Stimulated activated CD8-positive, alpha-beta memory T cell treated with anti-CD3 and anti-CD28 coated beads, Interleukin-12 subunit alpha, Interleukin-12 subunit beta, amount 100 ng/mL, for 1 hour (primary cell): ENCODE measurements at regions not wholly inside any gene's neighbourhood (a gene's known extent, or its start where the extent isn't known, plus 50 kb on each side); places are given as distances from the start of the nearest gene placed in this dataset.
A peak's percentile ranks its signal among the peaks of the same experiment; 100 is the strongest.
"Not testable (repeated sequence)": the region's sequence is repeated elsewhere in the genome, so short reads cannot be mapped to it uniquely, and the experiment has no call there.

Experiments used
- DNase-seq: peaks from one replicate; pipeline ENCODE4 v3.0.0-alpha.2; 2020; ENCODE audit warnings: low read depth

DNA sequence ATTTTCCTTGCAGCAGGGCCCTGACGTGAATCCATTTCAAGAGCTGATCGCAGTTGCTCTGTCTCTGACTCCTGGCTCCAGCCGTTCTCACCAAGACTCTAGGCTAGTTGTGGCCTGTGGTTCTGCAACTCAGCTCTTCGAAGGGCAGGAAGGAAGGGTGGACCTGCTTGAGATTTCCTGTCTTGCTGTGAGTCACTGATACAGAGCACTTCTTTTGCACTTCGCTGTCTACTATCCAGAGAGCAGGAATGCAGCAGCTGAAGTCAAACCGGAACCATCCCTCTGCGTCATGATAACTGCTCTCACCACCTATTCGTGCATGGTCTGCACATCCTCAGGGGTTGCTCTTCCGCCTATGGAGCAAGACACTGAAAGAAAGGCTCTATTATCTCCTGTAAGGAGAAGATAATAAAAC lies 59.7 kb downstream of the RAP2B start:
- peak; percentile 56 for DNase-seq

GRCh38 chr3:153226877-153227276 lies 64.9 kb downstream of the RAP2B start:
- DNase-seq, result not testable (repeated sequence)

DNA sequence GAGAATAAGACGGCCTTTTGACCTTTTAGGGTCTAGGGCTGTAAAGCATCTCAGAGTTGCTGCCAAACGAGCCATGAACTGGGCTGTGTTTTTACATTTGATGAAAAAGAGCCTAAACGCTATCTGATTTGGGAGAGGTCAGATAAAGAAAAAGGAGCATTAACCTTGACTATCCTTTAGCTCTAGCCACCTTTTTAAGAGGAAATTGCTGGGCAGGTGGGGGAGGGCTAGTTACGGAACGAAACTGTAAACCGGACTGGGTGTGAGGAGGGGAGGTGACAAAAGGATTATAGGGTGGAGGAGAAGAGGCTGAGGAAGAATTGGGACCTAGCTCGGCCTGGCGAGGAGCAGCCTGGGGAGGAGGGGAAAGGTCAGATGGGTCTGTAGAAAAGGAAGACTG lies 68.4 kb downstream of the RAP2B start:
- not testable (repeated sequence) for DNase-seq

DNA sequence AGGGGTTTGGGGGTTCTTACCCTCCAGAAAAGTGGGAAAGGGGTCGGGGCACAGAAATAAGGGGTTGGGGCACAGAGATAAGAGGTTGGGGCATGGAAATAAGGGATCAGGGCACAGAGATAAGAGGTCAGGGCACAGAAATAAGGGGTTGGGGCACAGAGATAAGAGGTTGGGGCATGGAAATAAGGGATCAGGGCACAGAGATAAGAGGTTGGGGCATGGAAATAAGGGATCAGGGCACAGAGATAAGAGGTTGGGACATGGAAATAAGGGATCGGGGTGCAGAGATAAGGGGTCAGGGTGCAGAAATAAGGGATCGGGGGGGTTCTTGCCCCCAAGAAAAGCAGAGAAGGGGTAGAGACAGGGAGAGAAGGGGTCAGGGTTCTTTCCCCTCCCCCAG lies 69.2 kb downstream of the RAP2B start:
- DNase-seq, result not testable (repeated sequence)

- DNase-seq, result not testable (repeated sequence)
Measured at GRCh38 chr3:153232050-153232752, 70.2 kb downstream of the RAP2B start.

DNA sequence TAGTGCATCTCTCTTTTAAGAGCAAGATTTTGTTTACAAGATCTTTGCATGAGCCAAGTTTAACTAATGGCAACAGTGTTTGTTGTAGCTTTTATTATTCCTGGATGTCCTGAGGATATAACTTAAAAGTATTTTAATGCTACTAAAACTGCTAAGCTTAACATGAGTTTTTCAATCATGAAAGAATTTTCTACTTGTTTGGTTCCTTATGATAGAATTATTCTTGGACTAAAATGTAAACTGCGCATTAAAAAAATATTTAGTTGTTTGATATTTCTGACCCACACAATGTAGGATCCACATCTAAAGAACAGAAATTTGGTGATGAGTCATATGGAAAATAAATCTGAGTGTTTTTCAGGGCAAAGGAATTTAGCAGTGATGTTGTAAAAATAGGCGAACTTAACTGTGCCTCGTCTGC lies 70.8 kb downstream of the RAP2B start:
- no peak for DNase-seq

GRCh38 chr3:153233986-153234385 lies 72.0 kb downstream of the RAP2B start:
- DNase-seq, result no peak

- no peak for DNase-seq
Measured at GRCh38 chr3:153242896-153243295, 80.9 kb downstream of the RAP2B start.

- DNase-seq, result no peak
Measured at GRCh38 chr3:153244961-153245360, 82.9 kb downstream of the RAP2B start.

DNA sequence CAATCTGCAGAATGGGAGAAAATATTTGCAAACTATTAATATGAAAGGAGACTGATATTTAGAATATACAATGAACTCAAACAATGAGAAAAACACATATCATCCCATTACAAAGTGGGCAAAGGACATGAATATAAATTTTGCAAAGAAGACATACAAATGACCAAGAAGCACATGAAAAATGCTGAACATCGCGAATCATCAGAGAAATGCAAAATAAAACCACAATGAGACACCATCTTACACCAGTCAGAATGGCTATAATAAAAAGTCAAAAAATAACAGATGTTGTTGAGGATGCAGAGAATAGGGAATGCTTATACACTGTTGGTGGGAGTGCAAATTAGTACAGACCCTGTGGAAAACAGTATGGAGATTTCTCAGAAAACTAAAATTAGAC lies 83.6 kb downstream of the RAP2B start:
- no peak for DNase-seq

- DNase-seq, result no peak
Measured at GRCh38 chr3:153246331-153246730, 84.3 kb downstream of the RAP2B start.

DNA sequence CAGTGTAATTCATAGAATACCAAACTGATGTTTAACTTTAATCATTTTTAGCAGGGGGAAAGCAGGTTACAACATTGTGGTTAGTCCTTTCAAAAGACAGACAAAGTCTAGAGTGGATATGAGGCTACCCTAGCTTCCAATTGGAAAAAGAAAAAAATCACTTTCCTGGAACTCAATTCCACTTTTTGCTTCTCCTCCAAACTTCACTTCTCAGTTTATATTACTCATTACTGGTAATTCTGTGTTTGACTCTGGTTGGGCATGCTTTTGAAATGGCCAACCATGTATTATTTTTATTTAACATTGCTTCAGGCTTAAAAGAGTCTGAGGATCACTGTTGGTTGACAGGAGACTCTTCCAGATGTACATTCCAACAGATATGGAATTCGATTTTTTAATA lies 84.8 kb downstream of the RAP2B start:
- no peak for DNase-seq

DNA sequence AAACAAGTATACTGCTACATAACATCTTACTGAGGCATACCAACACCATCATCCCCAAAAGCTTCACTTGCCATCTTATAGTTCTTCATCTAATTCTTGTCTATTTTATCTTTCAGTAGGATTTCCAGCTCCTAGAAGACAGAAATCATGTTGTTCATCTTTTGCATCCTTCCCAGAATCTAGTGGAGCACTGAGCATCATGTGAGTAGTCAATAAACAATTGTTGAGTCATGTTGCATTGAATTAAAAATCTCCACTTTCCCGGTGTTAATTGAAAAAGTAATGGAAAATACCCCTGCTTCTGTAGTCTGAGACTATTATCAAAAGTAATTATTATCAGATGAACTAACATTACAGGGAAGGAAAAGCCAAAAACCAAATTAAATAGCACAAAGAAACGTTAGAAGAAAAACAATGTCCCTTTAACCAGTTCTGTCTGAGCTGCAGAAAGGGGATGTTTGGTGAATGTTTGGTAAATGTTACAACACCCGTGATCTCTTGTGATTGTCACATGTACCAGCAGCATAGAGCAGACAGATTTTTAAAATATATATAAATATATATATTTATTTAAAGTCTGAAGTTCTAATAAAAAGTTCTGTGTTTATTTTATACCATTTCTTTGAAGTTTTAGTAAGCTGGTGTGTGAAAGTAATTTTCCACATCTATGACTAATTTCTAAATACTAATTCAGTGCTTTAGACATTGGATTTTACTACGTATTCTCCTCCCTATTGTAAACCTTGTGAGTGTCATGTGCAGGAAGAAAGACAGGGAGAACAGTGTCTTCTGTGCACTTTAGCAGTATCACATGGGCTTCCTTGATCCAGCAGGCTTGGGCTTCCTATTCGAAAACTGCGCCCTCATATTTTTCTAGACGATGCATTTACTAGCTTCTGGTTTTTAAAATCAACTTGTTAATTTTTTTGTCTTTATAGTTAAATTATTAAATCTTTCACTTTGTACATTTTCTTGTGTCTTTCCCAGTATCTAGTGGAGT lies 85.6 kb downstream of the RAP2B start:
- DNase-seq, result no peak

DNA sequence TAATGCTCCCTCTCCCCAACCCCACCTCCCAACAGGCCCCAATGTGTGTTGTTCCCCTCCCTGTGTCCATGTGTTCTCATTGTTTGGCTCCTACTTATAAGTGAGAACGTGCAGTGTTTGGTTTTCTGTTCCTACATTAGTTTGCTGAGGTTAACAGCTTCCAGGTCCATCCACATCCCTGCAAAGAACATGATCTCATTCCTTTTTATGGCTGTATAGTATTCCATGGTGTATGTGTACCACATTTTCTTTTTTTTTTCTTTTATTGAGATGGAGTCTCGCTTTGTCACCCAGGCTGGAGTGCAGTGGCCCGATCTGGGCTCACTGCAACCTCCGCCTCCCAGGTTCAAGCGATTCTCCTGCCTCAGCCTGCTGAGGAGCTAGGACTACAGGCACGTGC lies 86.8 kb downstream of the RAP2B start:
- DNase-seq, result not testable (repeated sequence)

- no peak for DNase-seq
Measured at GRCh38 chr3:153249906-153250305, 87.9 kb downstream of the RAP2B start.

DNA sequence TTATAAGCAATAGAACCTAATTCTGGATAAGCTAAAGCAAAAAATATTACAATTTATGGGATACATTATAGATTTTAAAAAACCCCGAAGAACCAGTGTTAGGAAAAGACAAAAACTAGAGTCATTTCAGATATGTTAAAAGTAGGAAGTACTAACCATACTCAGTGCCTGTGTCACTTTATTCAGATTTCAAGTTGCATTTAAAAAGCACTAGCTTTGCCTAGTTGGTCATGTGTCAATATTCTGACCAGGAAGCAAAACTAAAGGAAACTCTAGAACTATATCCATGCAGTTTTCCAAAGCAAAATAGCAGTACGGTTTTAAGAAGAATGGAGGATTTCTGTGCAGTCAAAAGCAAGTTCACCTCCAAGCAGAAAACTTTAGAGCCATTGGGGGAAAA lies 88.4 kb downstream of the RAP2B start:
- DNase-seq, result no peak

GRCh38 chr3:153252963-153253362 lies 90.9 kb downstream of the RAP2B start:
- no peak for DNase-seq

DNA sequence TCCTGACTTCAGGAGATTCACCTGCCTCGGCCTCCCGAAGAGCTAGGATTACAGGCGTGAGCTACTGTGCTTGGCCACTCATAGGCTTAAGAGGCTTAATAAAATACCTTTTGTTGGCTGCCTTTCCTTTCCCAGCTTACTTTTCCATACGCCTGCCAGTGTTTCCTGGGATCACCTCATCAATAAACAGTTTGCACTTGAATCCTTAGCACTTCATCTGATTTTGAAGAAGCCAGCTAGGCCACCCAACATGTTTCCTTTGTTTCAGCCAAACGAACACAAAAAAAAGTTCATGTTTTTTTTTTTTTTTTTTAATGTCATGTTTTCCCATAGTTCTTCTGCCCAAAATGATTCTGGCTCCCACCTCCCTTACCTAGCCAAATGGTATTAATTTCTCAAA lies 92.3 kb downstream of the RAP2B start:
- no peak for DNase-seq

- no peak for DNase-seq
Measured at GRCh38 chr3:153257673-153258351, 95.8 kb downstream of the RAP2B start.

- DNase-seq, result no peak
Measured at GRCh38 chr3:153259956-153260355, 97.9 kb downstream of the RAP2B start.

GRCh38 chr3:153260681-153261080 lies 98.7 kb downstream of the RAP2B start:
- DNase-seq, result no peak

DNA sequence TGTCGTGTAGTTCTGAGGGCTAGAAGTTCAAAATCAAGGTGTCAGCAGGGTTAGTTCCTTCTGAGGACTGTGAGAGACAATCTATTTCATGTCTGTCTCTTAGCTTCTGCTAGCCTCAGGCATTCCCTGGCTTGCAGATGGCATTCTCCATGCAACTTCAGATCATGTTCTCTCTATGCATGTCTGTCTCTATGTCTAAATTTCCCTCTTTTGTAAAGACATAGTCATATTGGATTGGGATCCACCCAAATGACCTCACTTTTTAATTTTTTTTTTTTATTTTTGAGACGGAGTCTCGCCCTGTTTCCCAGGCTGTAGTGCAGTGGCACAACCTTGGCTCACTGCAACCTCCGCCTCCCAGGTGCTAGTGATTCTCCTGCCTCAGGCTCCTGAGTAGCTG lies 104.6 kb downstream of the RAP2B start:
- no peak for DNase-seq
